Esophagus squamous epithelium (tissue), 5 donors: ENCODE measurements at regions not wholly inside any gene's neighbourhood (a gene's known extent, or its start where the extent isn't known, plus 50 kb on each side); places are given as distances from the start of the nearest gene placed in this dataset.

Experiments
- DNase-seq: peaks from one replicate; lab custom pipeline; 2025; lab: John Stamatoyannopoulos, UW
- H3K27ac ChIP-seq, 4 donors: fragments of 200-600 bp; sonication (generic); one replicate each; pipeline ENCODE4 v1.5.1; 2016 to 2019; ENCODE audit warnings: mild to moderate bottlenecking in 1 of 4
- H3K27me3 ChIP-seq, 4 donors: fragments of 200-600 bp; sonication (generic); 1 replicate in 3 of 4; 2 replicates in 1 of 4; pipeline versions ENCODE4 v1.5.1 to v1.6.0; 2017 to 2021; ENCODE audit warnings: antibody characterized with exemption in 1 of 4
- H3K36me3 ChIP-seq, 3 donors: fragments of 200-600 bp; sonication (generic); one replicate each; pipeline ENCODE4 v1.5.1; 2016 to 2019
- H3K4me1 ChIP-seq, 3 donors: fragments of 200-600 bp; sonication (generic); one replicate each; pipeline ENCODE4 v1.5.1; 2017 to 2019
- H3K4me3 ChIP-seq, 4 donors: fragments of 200-600 bp; sonication (generic); 1 replicate in 3 of 4; 2 replicates in 1 of 4; pipeline ENCODE4 v1.5.1; 2016 to 2019; ENCODE audit warnings: mild to moderate bottlenecking in 2 of 4, moderate library complexity in 1 of 4
- H3K9me3 ChIP-seq, 3 donors: fragments of 200-600 bp; sonication (generic); one replicate each; pipeline ENCODE4 v1.5.1; 2016 to 2019
- CTCF ChIP-seq, 6 experiments: fragments of 450-650 bp in 4 of 6; fragments of 200-600 bp in 2 of 6; sonication (generic) in 2 of 6; IDR thresholded peaks; one replicate each; pipeline ENCODE4 v1.5.1; 2016 to 2019; ENCODE audit warnings: antibody characterized with exemption in 6 of 6, mild to moderate bottlenecking in 4 of 6, moderate library complexity in 4 of 6
- POLR2A ChIP-seq, 4 donors: fragments of 450-650 bp; IDR thresholded peaks; one replicate each; pipeline ENCODE4 v1.6.1; 2017; ENCODE audit warnings: antibody characterized with exemption in 4 of 4, mild to moderate bottlenecking in 4 of 4, moderate library complexity in 3 of 4
- whole genome bisulfite sequencing, 2 donors: methylation state at CpG; one replicate each; pipeline ENCODE4 v1.1.5; 2018; 5-methylcytosine and 5-hydroxymethylcytosine counted together
- intact Hi-C: fragments of 100-400 bp; cut with DNase I; formaldehyde crosslinking; loops from one replicate; pipeline ENCODE4 v1.15.0; 2022
- donor health status: DM: yes; HTN: yes; CAD: no.

- peaks cover 0 to 29% (median 9%) of the 10 kb centered on the region in 3 donors for H3K9me3 ChIP-seq
- no peak for DNase-seq
- no peaks in the 10 kb centered on the region for H3K36me3 ChIP-seq
- intact Hi-C loops, result no loop called here
- WGBS, 2 donors, result 65% methylated on average over 2 of the region's 2 CpGs
- H3K27me3 ChIP-seq, result no peaks in the 10 kb centered on the region
- no peaks in the 10 kb centered on the region for H3K4me1 ChIP-seq
- H3K4me3 ChIP-seq, result no peak overlapping the region
- TF ChIP-seq POLR2A (IDR thresholded peaks at IDR 0.05), result no peak
- no peak for TF ChIP-seq CTCF (IDR thresholded peaks at IDR 0.05)
- H3K27ac ChIP-seq, result no peak overlapping the region
Observed at GRCh38 chr4:43822621-43823020, 626.0 kb downstream of the KCTD8 start.

- Histone ChIP-seq H3K27me3 (no peaks in the 10 kb centered on the region), H3K9me3 (no peaks in the 10 kb centered on the region), H3K36me3 (no peaks in the 10 kb centered on the region), H3K27ac (no peak overlapping the region), H3K4me3 (no peak overlapping the region), H3K4me1 (no peaks in the 10 kb centered on the region)
- DNase-seq, result no peak
- TF ChIP-seq CTCF (IDR thresholded peaks at IDR 0.05) (no peak), POLR2A (IDR thresholded peaks at IDR 0.05) (no peak)
- intact Hi-C loops, result no loop called here
Observed at GRCh38 chr4:43835869-43836268, 612.7 kb downstream of the KCTD8 start.

GRCh38 chr4:43837171-43837570, 611.4 kb downstream of the KCTD8 start:
- intact Hi-C loops, result no loop called here
- H3K9me3 ChIP-seq, result no peaks in the 10 kb centered on the region
- no peak overlapping the region for H3K4me3 ChIP-seq
- no peak for DNase-seq
- no peaks in the 10 kb centered on the region for H3K27me3 ChIP-seq
- TF ChIP-seq CTCF (IDR thresholded peaks at IDR 0.05) (no peak), POLR2A (IDR thresholded peaks at IDR 0.05) (no peak)
- H3K4me1 ChIP-seq, result no peaks in the 10 kb centered on the region
- H3K36me3 ChIP-seq, result no peaks in the 10 kb centered on the region
- no peak overlapping the region for H3K27ac ChIP-seq

- H3K27ac ChIP-seq, result no peak overlapping the region
- no peak overlapping the region for H3K4me3 ChIP-seq
- intact Hi-C loops, result no loop called here
- H3K27me3 ChIP-seq, result no peaks in the 10 kb centered on the region
- no peak for TF ChIP-seq POLR2A (IDR thresholded peaks at IDR 0.05)
- no peak for TF ChIP-seq CTCF (IDR thresholded peaks at IDR 0.05)
- no peaks in the 10 kb centered on the region for H3K4me1 ChIP-seq
- DNase-seq, result no peak
- H3K9me3 ChIP-seq, result no peaks in the 10 kb centered on the region
- H3K36me3 ChIP-seq, result no peaks in the 10 kb centered on the region
Observed at GRCh38 chr4:43837604-43838003, 611.0 kb downstream of the KCTD8 start.

GRCh38 chr4:43842594-43842993, 606.0 kb downstream of the KCTD8 start:
- no peaks in the 10 kb centered on the region for H3K4me1 ChIP-seq
- no peaks in the 10 kb centered on the region for H3K36me3 ChIP-seq
- DNase-seq, result no peak
- intact Hi-C loops, result no loop called here
- H3K27ac ChIP-seq, result no peak overlapping the region
- H3K4me3 ChIP-seq, result no peak overlapping the region
- H3K27me3 ChIP-seq, result no peaks in the 10 kb centered on the region
- WGBS, 2 donors, result 36 to 54% methylated on average over 1 of the region's 1 CpG
- H3K9me3 ChIP-seq, result no peaks in the 10 kb centered on the region
- TF ChIP-seq CTCF (IDR thresholded peaks at IDR 0.05), result no peak
- no peak for TF ChIP-seq POLR2A (IDR thresholded peaks at IDR 0.05)
